K562 (cell line): ENCODE measurements at regions not wholly inside any gene's neighbourhood (a gene's known extent, or its start where the extent isn't known, plus 50 kb on each side); places are given as distances from the start of the nearest gene placed in this dataset.
A peak's percentile ranks its signal among the peaks of the same experiment; 100 is the strongest.

ENCODE experiments used
- CREB3 ChIP-seq: fragments of 450-650 bp; conservative IDR thresholded peaks from 2 replicates; pipeline ENCODE4 v1.6.1; 2016; ENCODE audit warnings: missing genetic modification characterization, low read depth, mild to moderate bottlenecking, missing compliant biosample characterization, moderate library complexity
- MAFG ChIP-seq: fragments of 450-650 bp; conservative IDR thresholded peaks from 2 replicates; pipeline ENCODE4 v1.6.1; 2016; ENCODE audit warnings: missing genetic modification characterization, missing compliant biosample characterization
- MBD2 ChIP-seq: sonication (generic); IDR thresholded peaks from 2 replicates; pipeline ENCODE4 v1.6.1; 2016; ENCODE audit warnings: low read depth, borderline replicate concordance
- NFE2 ChIP-seq: IDR thresholded peaks from 2 replicates; pipeline ENCODE4 v1.6.1; 2014; ENCODE audit warnings: antibody characterized with exemption, low read depth
- NR0B1 ChIP-seq: fragments of 450-650 bp; IDR thresholded peaks from one replicate; pipeline ENCODE4 v1.6.1; 2018; ENCODE audit warnings: mild to moderate bottlenecking, moderate library complexity; ENCODE audit not compliant: partially characterized antibody
- PPARD ChIP-seq: fragments of 250-450 bp; sonication (Bioruptor Pico); IDR thresholded peaks from 2 replicates; pipeline ENCODE4 v1.8.0; 2022; ENCODE audit warnings: inconsistent platforms, mild to moderate bottlenecking, moderate library complexity
- PTTG1 ChIP-seq: fragments of 450-650 bp; IDR thresholded peaks from 2 replicates; pipeline ENCODE4 v1.6.1; 2016; ENCODE audit warnings: low read depth, mild to moderate bottlenecking, missing genetic modification characterization, missing compliant biosample characterization
- RBM25 ChIP-seq: fragments of 200-400 bp; formaldehyde crosslinking; IDR thresholded peaks from 2 replicates; pipeline ENCODE4 v1.6.1; 2018; ENCODE audit warnings: low read length, low read depth, moderate library complexity; ENCODE audit not compliant: severe bottlenecking
- RFX1 ChIP-seq: fragments of 450-650 bp; IDR thresholded peaks from 2 replicates; pipeline ENCODE4 v1.6.1; 2016; ENCODE audit warnings: mild to moderate bottlenecking, moderate library complexity
- ZNF41 ChIP-seq: fragments of 250-450 bp; sonication (Bioruptor Pico); conservative IDR thresholded peaks from 2 replicates; pipeline ENCODE4 v1.4.0; 2020; ENCODE audit warnings: mild to moderate bottlenecking
- ZNF561 ChIP-seq: fragments of 450-650 bp; formaldehyde crosslinking; conservative IDR thresholded peaks from 2 replicates; pipeline ENCODE4 v1.4.0; 2020; ENCODE audit warnings: mild to moderate bottlenecking, moderate library complexity
- TF ChIP-seq, protein P1 (sequence below): fragments of 250-450 bp; sonication (Bioruptor Pico); IDR thresholded peaks from 2 replicates; pipeline ENCODE4 v1.4.0; 2020; ENCODE audit warnings: mild to moderate bottlenecking, moderate library complexity
- TF ChIP-seq, protein P2 (sequence below): fragments of 200-800 bp; sonication (Bioruptor generic); IDR thresholded peaks from 2 replicates; pipeline ENCODE4 v1.6.1; 2016; ENCODE audit warnings: missing genetic modification characterization, missing compliant biosample characterization
- TF ChIP-seq, protein P3 (sequence below): fragments of 250-450 bp; sonication (Bioruptor Pico); IDR thresholded peaks from 2 replicates; pipeline ENCODE4 v1.4.0; 2020; ENCODE audit warnings: mild to moderate bottlenecking, moderate library complexity

- TF ChIP-seq NR0B1 (no peak), PTTG1 (tag) (peak; percentile 93), CREB3 (tag) (peak; percentile 94), MBD2 (no peak), RBM25 (no peak), RFX1 (peak; percentile 89), MAFG (tag) (peak; percentile 42), ZNF561 (CRISPR knock-in tag) (no peak), NFE2 (peak; percentile 61), ZNF41 (CRISPR knock-in tag) (peak; percentile 82), PPARD (CRISPR knock-in tag) (0 out of 2 replicates have a peak, but pooled peaks have one; percentile 9)
- TF ChIP-seq, protein P1, sequence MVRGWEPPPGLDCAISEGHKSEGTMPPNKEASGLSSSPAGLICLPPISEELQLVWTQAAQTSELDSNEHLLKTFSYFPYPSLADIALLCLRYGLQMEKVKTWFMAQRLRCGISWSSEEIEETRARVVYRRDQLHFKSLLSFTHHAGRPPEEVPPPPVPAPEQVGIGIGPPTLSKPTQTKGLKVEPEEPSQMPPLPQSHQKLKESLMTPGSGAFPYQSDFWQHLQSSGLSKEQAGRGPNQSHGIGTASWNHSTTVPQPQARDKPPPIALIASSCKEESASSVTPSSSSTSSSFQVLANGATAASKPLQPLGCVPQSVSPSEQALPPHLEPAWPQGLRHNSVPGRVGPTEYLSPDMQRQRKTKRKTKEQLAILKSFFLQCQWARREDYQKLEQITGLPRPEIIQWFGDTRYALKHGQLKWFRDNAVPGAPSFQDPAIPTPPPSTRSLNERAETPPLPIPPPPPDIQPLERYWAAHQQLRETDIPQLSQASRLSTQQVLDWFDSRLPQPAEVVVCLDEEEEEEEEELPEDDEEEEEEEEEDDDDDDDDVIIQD (CRISPR knock-in tag), result peak; percentile 92
- TF ChIP-seq, protein P2, sequence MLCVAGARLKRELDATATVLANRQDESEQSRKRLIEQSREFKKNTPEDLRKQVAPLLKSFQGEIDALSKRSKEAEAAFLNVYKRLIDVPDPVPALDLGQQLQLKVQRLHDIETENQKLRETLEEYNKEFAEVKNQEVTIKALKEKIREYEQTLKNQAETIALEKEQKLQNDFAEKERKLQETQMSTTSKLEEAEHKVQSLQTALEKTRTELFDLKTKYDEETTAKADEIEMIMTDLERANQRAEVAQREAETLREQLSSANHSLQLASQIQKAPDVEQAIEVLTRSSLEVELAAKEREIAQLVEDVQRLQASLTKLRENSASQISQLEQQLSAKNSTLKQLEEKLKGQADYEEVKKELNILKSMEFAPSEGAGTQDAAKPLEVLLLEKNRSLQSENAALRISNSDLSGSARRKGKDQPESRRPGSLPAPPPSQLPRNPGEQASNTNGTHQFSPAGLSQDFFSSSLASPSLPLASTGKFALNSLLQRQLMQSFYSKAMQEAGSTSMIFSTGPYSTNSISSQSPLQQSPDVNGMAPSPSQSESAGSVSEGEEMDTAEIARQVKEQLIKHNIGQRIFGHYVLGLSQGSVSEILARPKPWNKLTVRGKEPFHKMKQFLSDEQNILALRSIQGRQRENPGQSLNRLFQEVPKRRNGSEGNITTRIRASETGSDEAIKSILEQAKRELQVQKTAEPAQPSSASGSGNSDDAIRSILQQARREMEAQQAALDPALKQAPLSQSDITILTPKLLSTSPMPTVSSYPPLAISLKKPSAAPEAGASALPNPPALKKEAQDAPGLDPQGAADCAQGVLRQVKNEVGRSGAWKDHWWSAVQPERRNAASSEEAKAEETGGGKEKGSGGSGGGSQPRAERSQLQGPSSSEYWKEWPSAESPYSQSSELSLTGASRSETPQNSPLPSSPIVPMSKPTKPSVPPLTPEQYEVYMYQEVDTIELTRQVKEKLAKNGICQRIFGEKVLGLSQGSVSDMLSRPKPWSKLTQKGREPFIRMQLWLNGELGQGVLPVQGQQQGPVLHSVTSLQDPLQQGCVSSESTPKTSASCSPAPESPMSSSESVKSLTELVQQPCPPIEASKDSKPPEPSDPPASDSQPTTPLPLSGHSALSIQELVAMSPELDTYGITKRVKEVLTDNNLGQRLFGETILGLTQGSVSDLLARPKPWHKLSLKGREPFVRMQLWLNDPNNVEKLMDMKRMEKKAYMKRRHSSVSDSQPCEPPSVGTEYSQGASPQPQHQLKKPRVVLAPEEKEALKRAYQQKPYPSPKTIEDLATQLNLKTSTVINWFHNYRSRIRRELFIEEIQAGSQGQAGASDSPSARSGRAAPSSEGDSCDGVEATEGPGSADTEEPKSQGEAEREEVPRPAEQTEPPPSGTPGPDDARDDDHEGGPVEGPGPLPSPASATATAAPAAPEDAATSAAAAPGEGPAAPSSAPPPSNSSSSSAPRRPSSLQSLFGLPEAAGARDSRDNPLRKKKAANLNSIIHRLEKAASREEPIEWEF (CRISPR knock-in tag), result peak; percentile 55; the same call in 1 of the 2 replicates
- TF ChIP-seq, protein P3, sequence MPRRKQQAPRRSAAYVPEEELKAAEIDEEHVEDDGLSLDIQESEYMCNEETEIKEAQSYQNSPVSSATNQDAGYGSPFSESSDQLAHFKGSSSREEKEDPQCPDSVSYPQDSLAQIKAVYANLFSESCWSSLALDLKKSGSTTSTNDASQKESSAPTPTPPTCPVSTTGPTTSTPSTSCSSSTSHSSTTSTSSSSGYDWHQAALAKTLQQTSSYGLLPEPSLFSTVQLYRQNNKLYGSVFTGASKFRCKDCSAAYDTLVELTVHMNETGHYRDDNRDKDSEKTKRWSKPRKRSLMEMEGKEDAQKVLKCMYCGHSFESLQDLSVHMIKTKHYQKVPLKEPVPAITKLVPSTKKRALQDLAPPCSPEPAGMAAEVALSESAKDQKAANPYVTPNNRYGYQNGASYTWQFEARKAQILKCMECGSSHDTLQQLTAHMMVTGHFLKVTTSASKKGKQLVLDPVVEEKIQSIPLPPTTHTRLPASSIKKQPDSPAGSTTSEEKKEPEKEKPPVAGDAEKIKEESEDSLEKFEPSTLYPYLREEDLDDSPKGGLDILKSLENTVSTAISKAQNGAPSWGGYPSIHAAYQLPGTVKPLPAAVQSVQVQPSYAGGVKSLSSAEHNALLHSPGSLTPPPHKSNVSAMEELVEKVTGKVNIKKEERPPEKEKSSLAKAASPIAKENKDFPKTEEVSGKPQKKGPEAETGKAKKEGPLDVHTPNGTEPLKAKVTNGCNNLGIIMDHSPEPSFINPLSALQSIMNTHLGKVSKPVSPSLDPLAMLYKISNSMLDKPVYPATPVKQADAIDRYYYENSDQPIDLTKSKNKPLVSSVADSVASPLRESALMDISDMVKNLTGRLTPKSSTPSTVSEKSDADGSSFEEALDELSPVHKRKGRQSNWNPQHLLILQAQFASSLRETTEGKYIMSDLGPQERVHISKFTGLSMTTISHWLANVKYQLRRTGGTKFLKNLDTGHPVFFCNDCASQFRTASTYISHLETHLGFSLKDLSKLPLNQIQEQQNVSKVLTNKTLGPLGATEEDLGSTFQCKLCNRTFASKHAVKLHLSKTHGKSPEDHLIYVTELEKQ, result peak; percentile 85
Observed at GRCh38 chr16:10325783-10326543, 59.9 kb upstream of the ATF7IP2 start (continued).
